Breast epithelium (tissue), 4 donors: ENCODE measurements at regions not wholly inside any gene's neighbourhood (a gene's known extent, or its start where the extent isn't known, plus 50 kb on each side); places are given as distances from the start of the nearest gene placed in this dataset.

Experiments
- DNase-seq, 2 donors: peaks; one replicate each; pipeline ENCODE4 v3.0.0-alpha.2; 2019; ENCODE audit warnings: low spot score in 2 of 2
- H3K27ac ChIP-seq, 2 donors: fragments of 200-600 bp; sonication (generic) in 1 of 2; one replicate each; pipeline ENCODE4 v1.5.1; 2016 to 2019; ENCODE audit warnings: mild to moderate bottlenecking in 1 of 2
- H3K27me3 ChIP-seq, 2 donors: fragments of 200-600 bp; sonication (generic) in 1 of 2; one replicate each; pipeline versions ENCODE4 v1.5.1 to v1.6.0; 2017 to 2019; ENCODE audit warnings: control low read depth in 1 of 2, mild to moderate bottlenecking in 1 of 2
- H3K36me3 ChIP-seq: fragments of 200-600 bp; one replicate; pipeline ENCODE4 v1.5.1; 2019
- H3K4me1 ChIP-seq, 2 donors: fragments of 200-600 bp; sonication (generic); one replicate each; pipeline ENCODE4 v1.5.1; 2016 to 2019; ENCODE audit warnings: control low read depth in 1 of 2
- H3K4me3 ChIP-seq, 3 donors: fragments of 200-600 bp; sonication (generic); 1 replicate in 2 of 3; 2 replicates in 1 of 3; pipeline ENCODE4 v1.5.1; 2016 to 2019; ENCODE audit warnings: mild to moderate bottlenecking in 3 of 3, moderate library complexity in 2 of 3
- H3K9me3 ChIP-seq, 2 donors: fragments of 200-600 bp; sonication (generic) in 1 of 2; one replicate each; pipeline ENCODE4 v1.5.1; 2016 to 2019; ENCODE audit warnings: control low read depth in 1 of 2
- POLR2A ChIP-seq: fragments of 450-650 bp; IDR thresholded peaks from one replicate; pipeline ENCODE4 v1.6.1; 2016; ENCODE audit warnings: antibody characterized with exemption, mild to moderate bottlenecking, moderate library complexity
- POLR2AphosphoS5 ChIP-seq, 3 donors: sonication (generic); formaldehyde crosslinking; IDR thresholded peaks; one replicate each; pipeline ENCODE4 v1.6.1; 2017; ENCODE audit warnings: antibody characterized with exemption in 3 of 3
- intact Hi-C: fragments of 100-400 bp; cut with DNase I; formaldehyde crosslinking; loops from one replicate; pipeline ENCODE4 v1.15.1; 2023; ENCODE audit warnings: low total_unique reads
- TF ChIP-seq, protein P1 (sequence below), 3 donors: fragments of 450-650 bp; IDR thresholded peaks; one replicate each; pipeline ENCODE4 v1.5.1; 2016 to 2017; ENCODE audit warnings: antibody characterized with exemption in 3 of 3, mild to moderate bottlenecking in 3 of 3, moderate library complexity in 3 of 3

- H3K4me1 ChIP-seq, result no peaks in the 10 kb centered on the region
- H3K9me3 ChIP-seq, result no peaks in the 10 kb centered on the region
- no peaks in the 10 kb centered on the region for H3K36me3 ChIP-seq
- no peak for DNase-seq
- intact Hi-C loops, result no loop called here
- no peak for TF ChIP-seq POLR2AphosphoS5 (IDR thresholded peaks at IDR 0.05)
- H3K4me3 ChIP-seq, result no peak overlapping the region
- no peaks in the 10 kb centered on the region for H3K27me3 ChIP-seq
- H3K27ac ChIP-seq, result no peak overlapping the region
These were observed 89.8 kb upstream of the GNAO1 start for GRCh38 chr16:56101480-56101879.

GRCh38 chr16:56097306-56097705 is 94.0 kb upstream of the GNAO1 start:
- Histone ChIP-seq H3K9me3 (no peaks in the 10 kb centered on the region), H3K4me1 (no peaks in the 10 kb centered on the region), H3K27ac (no peak overlapping the region), H3K36me3 (no peaks in the 10 kb centered on the region), H3K4me3 (no peak overlapping the region), H3K27me3 (no peaks in the 10 kb centered on the region)
- TF ChIP-seq POLR2A, result no peak
- TF ChIP-seq, protein P1, sequence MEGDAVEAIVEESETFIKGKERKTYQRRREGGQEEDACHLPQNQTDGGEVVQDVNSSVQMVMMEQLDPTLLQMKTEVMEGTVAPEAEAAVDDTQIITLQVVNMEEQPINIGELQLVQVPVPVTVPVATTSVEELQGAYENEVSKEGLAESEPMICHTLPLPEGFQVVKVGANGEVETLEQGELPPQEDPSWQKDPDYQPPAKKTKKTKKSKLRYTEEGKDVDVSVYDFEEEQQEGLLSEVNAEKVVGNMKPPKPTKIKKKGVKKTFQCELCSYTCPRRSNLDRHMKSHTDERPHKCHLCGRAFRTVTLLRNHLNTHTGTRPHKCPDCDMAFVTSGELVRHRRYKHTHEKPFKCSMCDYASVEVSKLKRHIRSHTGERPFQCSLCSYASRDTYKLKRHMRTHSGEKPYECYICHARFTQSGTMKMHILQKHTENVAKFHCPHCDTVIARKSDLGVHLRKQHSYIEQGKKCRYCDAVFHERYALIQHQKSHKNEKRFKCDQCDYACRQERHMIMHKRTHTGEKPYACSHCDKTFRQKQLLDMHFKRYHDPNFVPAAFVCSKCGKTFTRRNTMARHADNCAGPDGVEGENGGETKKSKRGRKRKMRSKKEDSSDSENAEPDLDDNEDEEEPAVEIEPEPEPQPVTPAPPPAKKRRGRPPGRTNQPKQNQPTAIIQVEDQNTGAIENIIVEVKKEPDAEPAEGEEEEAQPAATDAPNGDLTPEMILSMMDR (IDR thresholded peaks at IDR 0.05), result no peak
- intact Hi-C loops, result no loop called here
- no peak for DNase-seq

DNA sequence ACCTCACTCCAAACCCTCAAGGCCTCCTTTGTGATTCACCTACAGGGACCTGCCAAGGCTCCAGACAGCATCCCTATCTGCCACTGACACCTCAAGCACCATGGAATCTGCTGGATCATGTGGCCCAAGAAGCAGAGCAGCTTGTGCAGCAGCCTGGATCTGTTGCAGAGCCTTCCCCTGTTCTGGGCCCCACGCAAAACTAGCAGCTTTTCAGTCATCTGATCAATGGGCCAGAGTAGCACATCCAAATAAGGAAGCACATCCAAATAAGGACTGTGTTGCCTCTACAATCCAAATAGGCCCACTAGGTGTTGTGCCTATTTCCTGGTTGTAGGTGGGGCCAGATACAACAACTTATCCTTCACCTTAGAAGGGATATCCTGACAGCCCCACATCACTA is 97.1 kb upstream of the GNAO1 start:
- Histone ChIP-seq H3K9me3 (no peaks in the 10 kb centered on the region), H3K36me3 (no peaks in the 10 kb centered on the region), H3K4me1 (no peaks in the 10 kb centered on the region), H3K27ac (no peak overlapping the region), H3K4me3 (no peak overlapping the region), H3K27me3 (no peaks in the 10 kb centered on the region)
- intact Hi-C loops, result no loop called here
- TF ChIP-seq POLR2AphosphoS5 (IDR thresholded peaks at IDR 0.05), result no peak
- TF ChIP-seq, protein P1 (IDR thresholded peaks at IDR 0.05), result no peak
- TF ChIP-seq POLR2A, result no peak
- no peak for DNase-seq

DNA sequence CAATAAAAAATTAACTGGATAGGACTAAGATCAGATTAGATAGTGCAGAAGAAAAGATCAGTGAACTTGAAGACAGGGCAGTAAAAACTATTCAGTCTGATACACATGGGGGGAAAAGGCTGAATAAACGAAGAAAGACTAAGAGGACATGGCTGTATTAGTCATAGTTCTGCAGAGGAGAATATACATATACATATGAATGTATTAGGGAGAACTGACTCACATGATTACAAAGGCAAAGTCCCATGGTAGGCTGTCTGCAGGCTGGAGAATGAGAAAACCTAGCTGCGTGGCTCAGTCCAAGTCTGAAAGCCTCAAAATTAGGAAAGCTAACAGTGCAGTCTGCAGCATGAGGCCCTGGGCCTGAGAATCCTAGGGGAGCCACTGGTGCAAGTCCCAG is 98.2 kb upstream of the GNAO1 start:
- H3K27me3 ChIP-seq, result no peaks in the 10 kb centered on the region
- no peak for DNase-seq
- TF ChIP-seq POLR2A (no peak), POLR2AphosphoS5 (IDR thresholded peaks at IDR 0.05) (no peak)
- TF ChIP-seq, protein P1 (IDR thresholded peaks at IDR 0.05), result no peak
- intact Hi-C loops, result no loop called here
- H3K4me1 ChIP-seq, result no peaks in the 10 kb centered on the region
- no peak overlapping the region for H3K4me3 ChIP-seq
- H3K9me3 ChIP-seq, result no peaks in the 10 kb centered on the region
- no peaks in the 10 kb centered on the region for H3K36me3 ChIP-seq
- no peak overlapping the region for H3K27ac ChIP-seq

DNA sequence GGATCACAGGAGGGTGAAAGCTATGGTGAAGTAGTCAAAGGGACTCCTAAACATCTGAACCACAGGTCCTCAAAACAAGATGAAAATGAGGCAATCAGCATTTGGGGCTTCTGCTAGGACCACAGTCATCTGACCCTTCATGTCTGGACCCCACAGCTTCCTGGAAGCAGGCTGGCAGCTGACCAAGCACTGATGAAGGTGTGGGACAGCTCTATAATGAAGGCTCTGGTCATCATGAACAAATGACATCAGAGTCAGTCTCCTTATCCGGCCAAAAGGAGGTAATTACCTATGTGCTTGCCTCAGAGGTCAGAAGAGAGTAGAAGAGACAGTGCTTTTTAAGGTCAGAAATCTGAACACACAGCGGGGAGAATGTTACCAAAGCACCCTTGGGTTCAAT is 101.2 kb upstream of the GNAO1 start:
- TF ChIP-seq POLR2A (no peak), POLR2AphosphoS5 (IDR thresholded peaks at IDR 0.05) (no peak)
- TF ChIP-seq, protein P1 (IDR thresholded peaks at IDR 0.05), result no peak
- Histone ChIP-seq H3K4me3 (no peak overlapping the region), H3K9me3 (no peaks in the 10 kb centered on the region), H3K36me3 (no peaks in the 10 kb centered on the region), H3K27ac (no peak overlapping the region), H3K27me3 (no peaks in the 10 kb centered on the region), H3K4me1 (no peaks in the 10 kb centered on the region)
- intact Hi-C loops, result no loop called here
- no peak for DNase-seq

DNA sequence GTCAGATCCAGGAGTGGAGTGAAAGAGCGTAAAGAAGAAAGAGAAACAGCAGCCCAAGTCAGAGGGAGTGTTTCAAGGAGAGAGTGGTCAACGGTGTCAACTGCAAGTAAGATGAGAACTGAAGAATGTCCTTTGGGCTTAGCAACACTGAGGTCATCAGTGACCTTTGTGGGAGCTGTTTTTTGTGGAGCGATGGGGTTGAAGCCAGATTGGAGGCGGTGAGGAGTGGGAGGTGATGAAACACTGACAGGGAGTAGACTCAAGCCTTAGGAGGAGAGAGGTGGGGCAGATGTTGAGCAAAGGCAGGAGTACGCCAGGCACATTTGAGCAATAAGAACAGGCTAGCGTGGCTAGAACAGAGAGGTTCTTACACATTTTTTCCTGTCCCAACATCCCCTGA is 103.7 kb upstream of the GNAO1 start:
- no peak overlapping the region for H3K27ac ChIP-seq
- H3K36me3 ChIP-seq, result no peaks in the 10 kb centered on the region
- H3K9me3 ChIP-seq, result no peaks in the 10 kb centered on the region
- no peaks in the 10 kb centered on the region for H3K27me3 ChIP-seq
- H3K4me3 ChIP-seq, result no peak overlapping the region
- no peak for DNase-seq
- intact Hi-C loops, result no loop called here
- no peaks in the 10 kb centered on the region for H3K4me1 ChIP-seq
- no peak for TF ChIP-seq POLR2A
- no peak for TF ChIP-seq POLR2AphosphoS5 (IDR thresholded peaks at IDR 0.05)
- TF ChIP-seq, protein P1 (IDR thresholded peaks at IDR 0.05), result no peak
